NCI-H2227 (cell line): ENCODE measurements at regions not wholly inside any gene's neighbourhood (a gene's known extent, or its start where the extent isn't known, plus 50 kb on each side); places are given as distances from the start of the nearest gene placed in this dataset.
"Not testable (repeated sequence)": the region's sequence is repeated elsewhere in the genome, so short reads cannot be mapped to it uniquely, and the experiment has no call there.

Source experiments
- DNase-seq: peaks from one replicate; lab custom pipeline; 2025; ENCODE audit not compliant: unreplicated experiment; lab: John Stamatoyannopoulos, UW

DNA sequence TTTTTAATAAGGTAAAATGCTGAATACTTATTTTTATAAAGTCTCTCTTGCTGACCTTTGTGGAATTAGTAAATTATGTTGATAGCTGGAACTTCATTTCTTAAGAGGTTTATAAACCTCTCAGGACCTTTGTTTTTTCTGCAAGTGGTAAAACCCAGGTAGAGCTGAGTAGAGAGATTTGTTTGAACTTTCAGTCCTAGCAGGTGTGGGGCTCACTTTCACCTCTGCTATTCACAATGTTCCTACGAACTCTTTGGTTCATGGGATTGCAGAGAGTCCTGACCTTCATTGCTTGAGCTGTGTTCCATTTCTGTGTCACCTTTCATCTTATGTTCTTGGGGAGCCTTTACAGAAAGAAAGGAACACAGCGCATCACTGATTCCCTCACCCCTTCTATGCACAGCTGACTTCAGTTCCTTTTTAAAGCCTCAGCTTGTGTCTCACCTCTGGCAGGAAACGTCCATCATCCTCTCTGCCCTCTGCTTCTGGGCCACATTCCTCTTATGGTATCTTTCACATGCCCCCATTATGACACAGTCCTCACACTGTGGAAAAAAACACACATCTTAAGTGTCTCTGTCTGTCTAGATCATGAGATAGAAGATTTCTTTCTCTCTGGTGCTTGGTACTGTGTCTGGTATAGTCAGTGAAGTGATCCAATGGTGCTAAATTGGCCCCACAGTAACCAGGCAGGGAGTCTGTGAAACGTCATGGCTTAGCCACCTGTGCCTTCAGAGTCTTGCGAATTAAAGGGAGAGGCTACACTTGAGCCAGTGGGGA, 262.5 kb upstream of the B3GALT2 start:
- no peak for DNase-seq

DNA sequence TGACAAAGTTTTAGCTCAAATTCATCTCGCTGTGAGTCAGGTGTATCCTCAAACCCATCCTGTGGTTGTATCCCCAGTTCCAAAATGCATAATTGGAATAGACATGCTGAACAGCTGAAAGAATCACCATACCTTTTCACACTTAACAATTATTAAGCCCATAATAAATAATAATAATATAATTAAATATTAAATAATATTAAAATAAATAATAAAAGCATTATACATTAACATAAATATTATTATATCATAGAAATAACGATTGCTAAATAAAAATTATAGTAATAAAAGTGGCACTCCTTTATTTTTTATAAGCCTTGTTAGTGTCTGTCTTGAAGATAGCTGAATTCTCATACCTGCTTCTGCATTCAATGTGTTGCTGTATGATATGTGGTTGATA, 257.5 kb upstream of the B3GALT2 start:
- DNase-seq, result no peak

GRCh38 chr1:193438771-193439170, 252.4 kb upstream of the B3GALT2 start:
- no peak for DNase-seq

DNA sequence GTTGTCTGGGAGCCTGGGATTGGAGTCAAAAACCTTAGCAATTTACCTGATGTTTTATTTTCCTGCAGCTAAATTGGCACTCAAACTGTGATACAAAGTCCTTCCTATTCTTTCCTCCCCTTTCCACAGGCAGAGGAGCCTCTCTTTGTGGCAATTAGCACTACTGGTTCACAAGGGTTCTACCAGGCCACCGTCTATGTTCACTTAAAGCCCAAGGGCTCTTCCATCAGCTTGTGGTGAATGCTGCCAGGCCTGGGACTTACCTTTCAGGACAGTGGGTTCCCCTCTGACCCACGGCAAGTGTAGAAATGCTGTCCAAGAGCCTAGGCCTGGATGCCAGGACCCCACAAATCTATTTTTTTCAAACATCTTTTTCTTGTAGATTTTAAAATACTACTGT, 251.9 kb upstream of the B3GALT2 start:
- no peak for DNase-seq

- no peak for DNase-seq
Measured at GRCh38 chr1:193437785-193438184, 251.4 kb upstream of the B3GALT2 start.

GRCh38 chr1:193437333-193437732, 250.9 kb upstream of the B3GALT2 start:
- not testable (repeated sequence) for DNase-seq

DNA sequence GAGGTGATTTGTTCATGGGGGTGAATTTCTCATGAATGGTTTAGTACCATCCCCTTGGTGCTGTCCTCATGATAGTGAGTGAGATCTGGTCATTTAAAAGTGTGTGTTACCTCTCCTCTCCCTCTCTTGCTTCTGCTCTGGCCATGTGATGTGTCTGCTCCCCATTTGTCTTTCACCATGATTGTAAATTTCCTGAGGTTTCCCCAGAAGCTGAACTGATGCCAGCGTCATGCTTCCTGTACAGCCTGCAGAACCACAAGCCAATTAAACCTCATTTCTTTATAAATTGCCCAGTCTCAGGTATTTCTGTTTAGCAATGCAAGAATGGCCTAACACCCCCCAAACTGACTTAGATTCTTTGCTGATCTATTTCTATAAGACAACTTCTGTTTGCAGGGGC, 249.4 kb upstream of the B3GALT2 start:
- no peak for DNase-seq

DNA sequence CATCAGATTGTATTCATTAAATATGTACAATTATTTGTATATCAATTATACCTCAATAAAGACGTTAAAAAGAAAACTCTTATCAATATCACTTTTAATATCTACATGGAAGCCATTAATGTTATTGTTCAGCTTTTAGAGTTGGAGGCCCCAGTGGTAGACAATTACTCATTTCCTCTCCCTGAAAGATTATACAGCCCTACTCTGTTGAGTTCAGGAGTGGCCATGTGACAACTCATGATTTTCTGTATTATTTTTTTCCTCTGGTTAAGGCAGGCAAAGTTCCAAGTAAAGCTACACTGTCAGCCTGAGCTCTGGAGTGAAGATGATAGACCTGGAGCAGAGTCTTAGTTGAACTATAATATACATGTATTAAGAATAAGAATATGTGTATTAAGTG, 247.9 kb upstream of the B3GALT2 start:
- DNase-seq, result no peak

DNA sequence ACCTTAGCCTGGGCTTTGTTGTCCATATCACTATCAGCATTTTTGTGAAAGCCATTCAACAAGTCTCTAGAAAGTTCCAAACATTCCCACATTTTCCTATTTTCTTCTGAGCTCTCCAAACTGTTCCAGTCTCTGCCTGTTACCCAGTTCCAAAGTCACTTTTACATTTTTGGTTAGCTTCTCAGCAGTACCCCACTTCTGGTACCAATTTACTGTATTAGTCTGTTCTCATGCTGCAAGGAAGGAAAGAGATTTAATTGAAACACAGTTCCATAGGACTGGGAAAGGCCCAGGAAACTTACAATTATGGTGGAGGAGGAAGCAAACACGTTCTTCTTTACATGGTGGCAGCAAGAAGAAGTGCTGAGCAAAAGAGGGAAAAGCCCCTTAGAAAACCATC, 247.2 kb upstream of the B3GALT2 start:
- DNase-seq, result no peak

- DNase-seq, result no peak
Measured at GRCh38 chr1:193432979-193433587, 246.7 kb upstream of the B3GALT2 start.

DNA sequence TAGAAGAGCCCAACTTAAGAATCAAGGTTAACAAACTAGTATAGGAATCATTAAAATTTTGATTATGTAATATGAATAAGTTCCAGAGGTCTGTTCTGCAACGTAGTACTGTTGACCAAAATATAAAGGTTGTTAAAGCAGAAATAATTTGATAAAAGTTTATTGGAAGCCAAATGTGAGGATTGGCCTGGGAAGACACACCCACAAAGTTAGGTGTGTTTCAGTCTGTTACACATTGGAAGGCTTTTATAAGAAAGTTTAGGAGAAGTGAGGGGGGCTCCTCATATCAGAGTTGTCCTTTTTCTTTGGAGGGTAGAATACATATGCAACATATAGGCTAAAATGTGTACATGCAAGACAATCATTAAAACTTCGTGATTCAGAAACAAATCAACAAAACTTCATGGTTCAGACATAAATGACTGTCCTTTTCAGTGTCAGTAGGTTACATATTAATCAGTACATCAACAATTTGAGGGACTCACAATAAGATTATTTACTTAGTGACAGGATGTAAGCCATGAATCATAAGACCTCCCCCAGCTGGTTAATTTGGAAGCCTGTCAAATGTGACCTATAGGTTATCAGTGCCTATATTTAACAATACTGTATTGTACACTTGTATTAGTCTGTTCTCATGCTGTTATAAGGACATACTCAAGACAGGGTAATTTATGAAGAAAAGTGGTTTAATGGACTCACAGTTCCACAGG, 245.0 kb upstream of the B3GALT2 start:
- no peak for DNase-seq

GRCh38 chr1:193427524-193427923, 241.1 kb upstream of the B3GALT2 start:
- no peak for DNase-seq

DNA sequence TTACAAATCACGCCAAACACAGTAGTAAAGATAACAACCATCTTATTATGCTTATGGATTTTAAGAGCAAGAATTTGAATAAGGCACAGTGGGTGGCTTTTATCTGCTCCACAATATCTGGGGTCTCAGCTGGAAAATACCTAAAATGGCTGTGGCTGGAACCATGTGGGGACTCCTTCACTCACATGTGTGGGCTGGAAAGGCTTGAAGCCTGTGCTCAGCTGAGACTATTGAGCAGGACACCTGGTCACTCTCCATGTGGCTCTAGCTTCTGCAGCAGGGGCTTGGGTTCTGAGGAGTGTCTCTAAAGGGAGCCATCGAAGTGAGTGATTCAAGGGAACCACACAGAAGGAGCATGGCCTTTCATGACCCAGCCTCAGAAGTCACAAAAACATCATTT, 239.6 kb upstream of the B3GALT2 start:
- DNase-seq, result no peak

GRCh38 chr1:193421487-193421886, 235.1 kb upstream of the B3GALT2 start:
- DNase-seq, result no peak

DNA sequence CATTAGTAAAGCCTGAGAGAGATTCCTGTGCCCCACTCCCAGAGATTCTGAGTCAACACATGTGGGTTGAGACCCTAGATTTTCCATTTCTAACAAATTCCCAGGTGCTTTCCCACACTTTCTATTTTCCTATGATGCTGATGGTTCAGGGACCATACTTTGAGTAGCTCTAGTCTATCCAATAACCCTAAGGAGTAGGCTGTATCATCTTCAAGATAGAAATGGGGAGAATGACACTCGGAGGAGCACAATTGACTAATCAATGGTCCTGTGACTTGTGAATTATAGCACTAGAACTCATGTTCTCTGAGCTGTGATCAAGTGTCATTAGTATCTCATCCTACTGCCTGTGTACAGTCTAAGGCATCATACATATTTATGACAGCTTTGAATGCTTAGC, 232.9 kb upstream of the B3GALT2 start:
- DNase-seq, result no peak

- DNase-seq, result no peak
Measured at GRCh38 chr1:193418745-193419058, 232.3 kb upstream of the B3GALT2 start.

- DNase-seq, result no peak
Measured at GRCh38 chr1:193417945-193418744, 231.7 kb upstream of the B3GALT2 start.

GRCh38 chr1:193417403-193417802, 231.0 kb upstream of the B3GALT2 start:
- DNase-seq, result no peak

- DNase-seq, result no peak
Measured at GRCh38 chr1:193416226-193417024, 230.0 kb upstream of the B3GALT2 start.

GRCh38 chr1:193415256-193415655, 228.8 kb upstream of the B3GALT2 start:
- DNase-seq, result no peak

GRCh38 chr1:193413376-193413775, 227.0 kb upstream of the B3GALT2 start:
- no peak for DNase-seq
